ENCODE measurements at regions not wholly inside any gene's neighbourhood (a gene's known extent, or its start where the extent isn't known, plus 50 kb on each side); places are given as distances from the start of the nearest gene placed in this dataset.

DNA sequence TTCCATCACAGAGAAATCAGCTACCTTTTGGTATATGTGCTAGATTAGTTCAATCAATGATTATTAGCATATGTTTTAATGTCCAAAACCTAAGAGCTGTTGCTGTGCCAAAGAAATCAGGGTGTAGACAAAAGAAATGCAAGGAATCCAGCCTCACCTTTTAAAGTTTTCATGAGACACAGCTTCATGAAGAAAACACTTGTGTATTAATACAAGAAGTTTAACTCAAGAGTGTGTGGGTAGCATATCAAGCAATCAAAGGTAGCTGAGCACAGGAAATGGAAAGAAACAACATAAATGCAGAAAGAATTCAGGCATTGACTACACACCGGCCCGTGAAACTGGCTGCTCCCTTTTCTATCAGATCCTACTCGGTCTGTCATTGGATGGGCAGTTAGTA lies 76.0 kb upstream of the CAV2 start:
- no peak for DNase-seq

DNA sequence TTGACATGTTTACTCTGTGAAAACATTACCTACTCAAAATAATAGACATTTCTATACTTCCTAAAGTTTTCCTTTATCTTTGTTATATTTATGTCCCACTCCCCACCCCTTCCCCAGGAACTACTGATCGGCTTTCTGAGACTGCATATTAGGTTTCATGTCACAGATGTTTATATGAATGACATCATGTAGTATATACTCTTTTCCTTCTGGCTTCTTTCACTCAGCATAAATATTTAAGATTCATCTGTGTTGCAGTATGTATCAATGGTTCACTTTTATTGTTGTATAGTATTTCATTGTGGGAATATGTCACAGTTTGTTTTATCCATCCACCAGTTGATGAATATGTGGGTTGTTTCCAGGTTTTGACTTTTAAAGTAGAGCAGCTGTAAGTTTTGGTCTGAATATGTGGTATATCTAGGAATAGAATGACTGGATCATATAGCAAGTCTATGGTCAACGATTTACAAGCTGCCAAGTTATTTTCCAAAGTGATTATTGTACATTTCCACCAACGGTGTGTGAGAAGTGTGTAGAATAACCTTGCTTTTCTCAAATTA lies 73.8 kb upstream of the CAV2 start:
- no peak for DNase-seq

DNA sequence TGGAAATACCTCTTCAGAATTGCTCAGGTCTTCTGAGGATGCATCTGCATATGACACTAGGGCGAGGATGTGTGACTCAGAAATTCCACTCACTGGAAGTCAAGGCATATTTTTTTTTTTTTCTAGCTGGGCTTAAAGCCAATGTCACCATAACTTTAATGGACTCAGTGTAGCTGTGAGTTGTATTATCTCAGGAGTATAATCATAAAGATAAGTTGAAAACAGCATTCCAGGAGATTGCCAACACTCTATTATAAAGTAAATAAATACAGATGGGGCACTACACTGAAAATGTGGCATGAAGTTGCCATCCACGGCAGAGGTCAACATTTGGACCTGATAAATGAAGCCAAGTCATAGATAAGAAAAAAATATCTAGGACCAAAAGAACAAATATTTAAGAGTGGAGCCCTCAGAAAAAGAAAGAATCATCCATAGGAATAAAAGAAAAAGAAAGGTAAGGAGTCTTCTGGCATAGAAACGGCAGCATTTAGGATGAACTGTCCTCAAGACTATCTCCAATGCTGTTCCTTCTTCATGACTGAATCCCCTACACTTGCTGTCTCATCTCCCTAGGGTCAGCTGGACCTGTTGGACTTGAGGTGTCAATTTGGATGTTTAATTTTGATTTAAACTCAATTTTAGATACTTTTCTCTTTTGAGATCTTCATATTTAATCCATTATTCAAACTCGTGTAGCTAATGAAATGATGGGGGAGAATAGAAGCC lies 72.9 kb upstream of the CAV2 start:
- DNase-seq, result peak; percentile 86

- DNase-seq, result no peak
These were observed 69.4 kb upstream of the CAV2 start for GRCh38 chr7:116429986-116430619.

- DNase-seq, result peak; percentile 73
These were observed 67.6 kb upstream of the CAV2 start for GRCh38 chr7:116431787-116432526.

DNA sequence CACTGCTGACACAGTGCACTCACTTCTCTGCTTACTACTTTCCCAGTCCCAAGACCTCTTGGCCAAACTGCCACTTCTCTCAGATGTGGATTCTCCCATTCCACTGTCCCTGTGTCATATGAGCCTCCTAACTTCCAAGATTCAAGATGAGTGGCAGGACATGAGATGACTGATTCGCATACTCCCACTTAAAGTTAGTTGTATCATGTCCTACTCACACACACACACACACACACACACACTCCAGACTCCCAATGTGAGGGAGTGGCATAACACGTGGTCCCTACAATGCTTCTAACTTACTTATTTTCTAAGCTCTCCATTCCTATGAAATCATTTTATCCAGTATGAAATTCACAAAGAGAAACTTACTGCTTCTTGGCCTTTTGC lies 67.0 kb upstream of the CAV2 start:
- no peak for DNase-seq

- peak; percentile 56 for DNase-seq
These were observed 66.3 kb upstream of the CAV2 start for GRCh38 chr7:116433246-116433645.

GRCh38 chr7:116434820-116435341 lies 64.7 kb upstream of the CAV2 start:
- peak; percentile 96 for DNase-seq

DNA sequence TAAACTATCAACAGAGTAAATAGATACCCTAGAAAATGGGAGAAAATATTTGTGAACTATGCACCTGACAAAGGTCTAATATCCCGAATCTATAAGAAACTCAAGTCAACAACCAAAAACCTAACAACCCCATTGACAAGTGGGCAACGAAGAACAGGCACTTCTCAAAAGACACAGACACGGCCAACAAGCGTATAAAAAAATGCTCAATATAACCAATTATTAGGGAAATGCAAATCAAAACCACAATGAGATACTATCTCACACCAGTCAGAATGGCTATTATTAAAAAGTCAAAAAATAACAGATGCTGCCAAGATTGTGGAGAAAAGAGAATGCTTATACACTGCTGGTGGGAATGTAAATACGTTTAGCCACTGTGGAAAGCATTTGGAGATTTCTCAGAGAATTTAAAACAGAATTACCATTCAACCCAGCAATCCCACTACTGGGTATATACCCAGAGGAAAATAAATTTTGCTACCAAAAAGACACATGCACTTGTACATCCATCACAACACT lies 63.2 kb upstream of the CAV2 start:
- DNase-seq, result no peak

GRCh38 chr7:116438267-116438666 lies 61.3 kb upstream of the CAV2 start:
- peak; percentile 54 for DNase-seq

DNA sequence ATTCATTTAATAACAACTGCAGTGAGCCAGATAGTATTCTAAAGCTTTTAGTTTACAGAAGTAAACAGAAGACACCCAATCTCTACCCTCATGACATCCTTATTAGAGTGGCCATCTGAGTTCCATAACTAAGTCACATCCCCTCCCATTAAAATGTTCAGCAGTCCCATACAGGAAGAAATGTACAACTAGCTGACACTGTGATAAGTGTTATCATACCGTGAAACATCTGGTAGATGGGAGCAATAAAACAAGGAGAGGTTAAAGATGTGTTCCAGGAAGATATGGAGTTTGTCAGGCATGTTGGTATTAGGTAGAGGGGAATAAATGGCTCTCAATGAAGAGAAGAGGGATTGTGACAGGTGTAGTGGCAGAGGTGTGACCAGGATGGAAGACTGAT lies 60.5 kb upstream of the CAV2 start:
- DNase-seq, result no peak

GRCh38 chr7:116439841-116440549 lies 59.5 kb upstream of the CAV2 start:
- DNase-seq, result no peak

DNA sequence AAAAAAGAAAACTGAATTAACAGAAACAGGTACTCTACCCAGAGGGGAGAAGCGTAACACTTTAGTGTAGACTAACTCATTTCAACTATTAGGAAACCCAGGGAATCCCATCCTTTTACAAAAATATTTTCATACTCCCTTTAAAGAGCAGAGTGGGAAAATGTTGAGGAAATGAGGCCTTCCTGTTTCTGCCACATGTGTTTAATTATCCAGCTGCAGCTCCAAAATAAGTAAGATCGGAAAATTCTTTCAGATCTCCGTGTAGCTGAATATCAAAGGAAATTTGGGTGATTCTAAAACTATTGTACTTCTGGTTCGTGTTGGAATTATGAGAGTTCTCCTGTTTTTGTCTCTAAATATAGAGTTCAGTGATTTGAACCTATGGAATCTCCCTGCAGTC lies 58.0 kb upstream of the CAV2 start:
- peak; percentile 80 for DNase-seq

DNA sequence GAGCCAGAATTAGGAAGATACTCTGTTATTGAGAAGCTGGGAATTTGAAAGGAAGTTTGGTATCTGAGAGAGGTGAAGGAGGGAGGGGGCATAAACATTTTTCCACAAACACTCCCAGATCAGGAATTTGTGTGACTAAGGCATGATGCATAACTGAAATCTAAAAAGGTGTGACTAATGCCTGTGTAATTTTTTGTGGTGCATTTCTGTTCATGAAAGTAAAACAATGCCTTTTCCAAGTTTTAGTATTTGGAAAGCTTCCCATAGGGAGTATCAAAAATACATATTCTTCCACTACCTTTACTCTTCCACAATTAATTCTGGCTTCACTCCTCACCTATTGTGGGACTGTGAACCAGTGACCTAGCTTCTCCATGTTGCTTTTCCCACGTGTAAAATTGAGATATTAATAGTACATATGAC lies 56.4 kb upstream of the CAV2 start:
- DNase-seq, result peak; percentile 96

- DNase-seq, result no peak
These were observed 55.9 kb upstream of the CAV2 start for GRCh38 chr7:116443646-116444045.

GRCh38 chr7:116445447-116446211 lies 53.9 kb upstream of the CAV2 start:
- DNase-seq, result no peak

DNA sequence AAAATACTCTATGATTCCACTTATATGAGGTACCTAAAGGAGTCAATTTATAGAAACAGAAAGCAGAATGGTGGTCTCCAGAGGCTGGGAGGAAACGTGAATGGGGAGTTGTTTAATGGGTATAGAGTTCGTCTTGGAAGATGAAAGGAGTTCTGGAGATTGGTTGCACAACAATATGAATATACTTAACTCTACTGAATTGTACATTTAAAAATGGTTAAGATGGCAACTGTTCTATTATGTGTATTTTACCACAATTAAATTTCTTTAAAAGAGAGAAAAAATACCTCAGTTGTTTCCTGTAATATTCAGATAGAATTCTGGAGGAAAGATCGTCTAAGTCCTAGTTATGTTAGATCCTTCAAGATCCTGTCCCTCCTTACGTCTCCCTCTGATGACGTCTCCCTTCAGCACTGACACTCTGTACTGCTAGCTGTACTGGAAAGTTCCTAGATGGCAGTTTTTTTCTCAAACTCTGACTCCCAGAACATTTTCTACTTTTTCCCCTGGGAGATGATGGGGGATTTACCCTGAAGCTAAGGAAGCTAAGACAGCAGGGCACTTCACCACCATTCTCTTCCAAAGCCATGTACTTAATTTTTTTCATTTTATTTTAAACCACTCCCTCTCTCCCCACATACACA lies 53.2 kb upstream of the CAV2 start:
- DNase-seq, result no peak

DNA sequence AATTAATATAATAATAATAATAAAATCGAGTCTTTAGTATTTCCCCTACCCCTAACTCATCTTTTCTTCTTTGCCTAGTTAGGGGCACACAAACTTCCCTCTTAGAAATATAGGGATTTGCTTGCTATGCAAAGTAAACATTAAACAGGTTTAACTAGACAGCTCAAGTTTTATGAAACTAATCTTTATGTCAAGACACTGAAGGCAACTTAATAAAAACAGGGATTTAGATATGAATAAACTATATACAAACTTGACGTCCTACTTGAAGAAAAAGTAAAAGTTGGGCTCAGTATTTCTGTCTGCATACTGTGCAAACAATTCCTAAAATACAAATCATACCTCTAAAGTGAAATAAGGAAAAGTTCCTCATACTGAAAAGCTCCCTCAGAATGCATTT lies 52.1 kb upstream of the CAV2 start:
- no peak for DNase-seq

DNA sequence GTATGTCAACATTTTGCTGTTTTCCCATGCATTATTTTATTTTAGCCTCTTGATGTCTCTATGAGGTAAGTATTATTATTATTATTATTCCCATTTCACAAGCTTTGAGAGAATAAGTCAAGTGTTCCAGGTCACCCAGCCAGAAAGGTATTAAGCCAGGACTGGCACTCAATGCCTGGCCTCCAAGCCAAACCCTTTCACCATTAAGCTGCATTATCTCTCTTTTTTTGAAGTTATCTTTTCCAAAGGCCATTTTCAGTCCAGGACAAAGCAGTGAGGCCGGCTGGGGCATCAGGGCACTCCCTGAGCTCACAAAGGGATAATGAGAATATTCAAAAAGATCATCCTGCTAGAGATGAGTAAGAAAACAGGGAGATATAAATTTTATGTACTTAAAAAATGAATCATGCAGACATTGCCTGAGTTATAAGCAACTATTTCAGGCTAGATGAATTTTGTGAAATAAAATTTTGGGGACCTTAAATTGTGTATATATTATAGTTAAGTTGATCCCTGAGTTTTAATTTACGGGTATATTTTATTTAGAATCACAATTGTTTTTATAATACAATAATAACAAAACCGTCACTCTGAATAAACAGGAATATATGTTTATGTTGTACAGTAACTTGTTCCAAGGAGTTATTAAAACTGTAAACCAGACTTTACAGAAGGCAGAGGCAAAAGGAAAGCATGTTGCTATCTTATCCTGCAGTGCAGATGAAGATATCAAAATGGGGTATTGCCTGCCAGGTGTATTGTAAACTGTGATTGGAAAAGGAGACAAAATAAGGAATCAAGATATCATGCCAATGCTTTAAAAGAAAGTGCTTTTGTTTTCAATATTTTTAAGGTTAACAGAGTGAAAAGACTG lies 51.3 kb upstream of the CAV2 start:
- no peak for DNase-seq

GRCh38 chr7:116449441-116449840 lies 50.1 kb upstream of the CAV2 start:
- no peak for DNase-seq
